ENCODE measurements at regions not wholly inside any gene's neighbourhood (a gene's known extent, or its start where the extent isn't known, plus 50 kb on each side); places are given as distances from the start of the nearest gene placed in this dataset.

DNA sequence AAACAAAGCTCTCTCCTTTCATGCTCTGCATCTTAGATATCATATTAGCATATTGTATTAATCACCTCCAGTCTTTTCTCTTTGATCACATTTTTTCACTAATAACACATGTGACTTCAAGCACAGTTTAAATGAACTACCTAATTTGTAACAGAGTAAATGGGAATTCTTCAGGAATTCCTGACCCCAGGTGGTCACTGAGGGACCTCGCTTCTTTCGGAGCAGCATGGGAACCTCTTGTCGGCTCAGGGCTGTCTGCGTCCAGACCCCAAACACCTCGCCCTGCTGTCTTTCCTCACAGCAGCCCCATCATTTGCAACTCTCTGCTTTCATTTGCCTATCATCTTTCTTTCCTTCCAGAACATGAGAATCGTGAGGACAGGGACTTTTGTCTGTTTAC is 103.5 kb downstream of the DACT2 start:
- no CpG with 5 or more reads among the region's 6 CpGs for WGBS (ENCODE audit: extremely low coverage, insufficient read length, low lambda C conversion rate)
- no peak overlapping the region for H3K9ac ChIP-seq (ENCODE audit: extremely low read depth, insufficient read length, low read length)

More for the DNA sequence above, 103.5 kb downstream of the DACT2 start:
- Histone ChIP-seq H3K4me2 (ENCODE audit: insufficient read depth, insufficient read length, low read length) (no peak overlapping the region), H3K18ac (ENCODE audit: insufficient read length, low read depth, low read length) (no peak overlapping the region), H3T11ph (ENCODE audit: low read length) (no peak overlapping the region), H4K20me1 (ENCODE audit: control insufficient read depth, insufficient read depth, insufficient read length) (no peaks in the 10 kb centered on the region), H3K27ac (ENCODE audit: insufficient read length, low read depth, low read length) (no peak overlapping the region), H3K23me2 (ENCODE audit: insufficient read length, low read depth, low read length, poor library complexity, severe bottlenecking) (no peaks in the 10 kb centered on the region), H2BK20ac (ENCODE audit: low read depth, low read length, poor library complexity, severe bottlenecking) (no peak overlapping the region), H3K9me3 (ENCODE audit: control insufficient read depth, low read depth, low read length) (no peaks in the 10 kb centered on the region), H3K4me1 (ENCODE audit: insufficient read depth, low read length) (peaks cover 3% of the 10 kb centered on the region; the same call in 1 of the 2 replicates), H3K14ac (ENCODE audit: insufficient read depth, low read length) (no peak overlapping the region), H2BK5ac (ENCODE audit: insufficient read length, low read length) (no peak overlapping the region), H3K79me1 (ENCODE audit: insufficient read depth, low read depth, low read length, poor library complexity, severe bottlenecking) (no peaks in the 10 kb centered on the region), H3K4ac (ENCODE audit: low read depth, low read length) (no peak overlapping the region), H3K56ac (ENCODE audit: insufficient read length, low read depth, low read length) (no peak overlapping the region), H2BK120ac (ENCODE audit: low read depth, low read length, poor library complexity, severe bottlenecking) (no peak overlapping the region), H3K27me3 (ENCODE audit: insufficient read depth, low read length) (no peaks in the 10 kb centered on the region), H3K79me2 (ENCODE audit: insufficient read depth, low read length) (no peaks in the 10 kb centered on the region), H3K23ac (ENCODE audit: insufficient read length, low read depth, low read length) (no peak overlapping the region), H2BK15ac (ENCODE audit: low read depth, low read length) (no peak overlapping the region), H4K8ac (replicated peaks; ENCODE audit: insufficient read length, low read depth, low read length) (no peak overlapping the region), H2BK12ac (ENCODE audit: insufficient read length, low read depth, low read length) (no peak overlapping the region), H4K5ac (ENCODE audit: insufficient read length, low read depth, low read length) (no peak overlapping the region), H4K91ac (ENCODE audit: insufficient read length, low read depth, low read length) (no peak overlapping the region), H2AK5ac (ENCODE audit: insufficient read length, low read length) (no peak overlapping the region), H2AFZ (ENCODE audit: low read length) (no peak overlapping the region)
- peaks cover 16% of the 10 kb centered on the region for H3K27me3 Mint-ChIP-seq (ENCODE audit: low read depth)
- peak; percentile 55 for DNase-seq
- peaks cover 27 to 43% of the 10 kb centered on the region in 2 experiments for H3K4me1 Mint-ChIP-seq
- no peak overlapping the region; a peak in 1 of 7 replicates for H3K27ac Mint-ChIP-seq
- H3K4me3 Mint-ChIP-seq = no peak overlapping the region
- H3K9me3 Mint-ChIP-seq = no peaks in the 10 kb centered on the region
- TF ChIP-seq, protein P1, sequence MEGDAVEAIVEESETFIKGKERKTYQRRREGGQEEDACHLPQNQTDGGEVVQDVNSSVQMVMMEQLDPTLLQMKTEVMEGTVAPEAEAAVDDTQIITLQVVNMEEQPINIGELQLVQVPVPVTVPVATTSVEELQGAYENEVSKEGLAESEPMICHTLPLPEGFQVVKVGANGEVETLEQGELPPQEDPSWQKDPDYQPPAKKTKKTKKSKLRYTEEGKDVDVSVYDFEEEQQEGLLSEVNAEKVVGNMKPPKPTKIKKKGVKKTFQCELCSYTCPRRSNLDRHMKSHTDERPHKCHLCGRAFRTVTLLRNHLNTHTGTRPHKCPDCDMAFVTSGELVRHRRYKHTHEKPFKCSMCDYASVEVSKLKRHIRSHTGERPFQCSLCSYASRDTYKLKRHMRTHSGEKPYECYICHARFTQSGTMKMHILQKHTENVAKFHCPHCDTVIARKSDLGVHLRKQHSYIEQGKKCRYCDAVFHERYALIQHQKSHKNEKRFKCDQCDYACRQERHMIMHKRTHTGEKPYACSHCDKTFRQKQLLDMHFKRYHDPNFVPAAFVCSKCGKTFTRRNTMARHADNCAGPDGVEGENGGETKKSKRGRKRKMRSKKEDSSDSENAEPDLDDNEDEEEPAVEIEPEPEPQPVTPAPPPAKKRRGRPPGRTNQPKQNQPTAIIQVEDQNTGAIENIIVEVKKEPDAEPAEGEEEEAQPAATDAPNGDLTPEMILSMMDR (conservative IDR thresholded peaks at IDR 0.05) = no peak
- no peaks in the 10 kb centered on the region; a peak in 2 of 7 replicates for H3K36me3 Mint-ChIP-seq (ENCODE audit: insufficient read depth in 1 of 3, low read depth in 3 of 3)
